Fibroblast of mammary gland (primary cell): ENCODE measurements at regions not wholly inside any gene's neighbourhood (a gene's known extent, or its start where the extent isn't known, plus 50 kb on each side); places are given as distances from the start of the nearest gene placed in this dataset.

Experiments
- DNase-seq: peaks from one replicate; pipeline ENCODE4 v3.0.0-alpha.2; 2010; ENCODE audit warnings: low read depth
- H3K4me3 ChIP-seq: 2 replicates; pipeline ENCODE4 v1.5.1; 2011; ENCODE audit warnings: low read depth, mild to moderate bottlenecking, low read length, moderate library complexity; ENCODE audit not compliant: control insufficient read depth
- CTCF ChIP-seq: conservative IDR thresholded peaks from 2 replicates; pipeline ENCODE4 v1.5.1; 2011; ENCODE audit warnings: low read depth, low read length, inconsistent platforms; ENCODE audit not compliant: control insufficient read depth, insufficient read depth

DNA sequence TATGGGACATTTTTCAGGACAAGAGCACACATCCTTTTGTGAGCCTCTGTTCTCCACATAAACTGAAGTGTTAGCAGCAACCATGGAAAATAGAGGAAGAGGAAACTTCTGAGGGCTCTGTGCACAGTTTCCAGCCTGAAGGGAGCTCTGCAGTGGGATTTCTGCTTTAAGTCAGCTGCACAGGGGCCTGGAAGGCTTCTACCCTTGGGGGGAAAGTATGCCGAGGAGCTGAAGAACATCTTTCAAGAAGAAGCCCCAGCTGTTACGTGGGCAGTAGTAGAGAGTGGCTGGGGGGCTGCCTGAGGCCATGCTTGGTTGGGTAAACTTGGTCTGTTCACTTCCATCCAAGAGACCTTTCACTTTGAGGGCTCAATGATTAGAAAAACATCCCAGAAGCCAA lies 82.7 kb upstream of the EED start:
- no peak for TF ChIP-seq CTCF
- no peak overlapping the region for H3K4me3 ChIP-seq
- no peak for DNase-seq

DNA sequence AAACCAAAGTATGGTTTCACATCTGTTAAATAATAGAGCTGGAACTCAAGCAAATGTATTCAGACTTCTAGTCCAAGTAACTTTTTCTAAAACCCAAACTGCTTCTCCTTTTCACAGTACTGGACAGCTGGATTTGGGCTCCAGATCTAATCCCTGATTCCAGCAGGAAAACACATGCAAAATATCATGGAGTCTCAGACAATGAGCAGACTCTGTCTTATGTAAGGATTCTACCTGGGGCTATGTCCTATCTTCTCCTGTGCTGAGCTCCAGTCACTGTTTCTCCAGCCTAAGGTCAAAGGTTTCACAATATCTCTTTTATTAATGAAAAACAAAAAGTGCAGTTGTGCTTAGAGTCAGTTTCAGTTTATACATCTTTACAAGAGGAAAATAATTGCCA lies 83.2 kb upstream of the EED start:
- no peak for TF ChIP-seq CTCF
- DNase-seq: no peak
- H3K4me3 ChIP-seq: no peak overlapping the region

GRCh38 chr11:86160541-86161149 lies 83.9 kb upstream of the EED start:
- no peak for DNase-seq

GRCh38 chr11:86159581-86159891 lies 85.0 kb upstream of the EED start:
- DNase-seq: no peak
- no peak overlapping the region for H3K4me3 ChIP-seq
- no peak for TF ChIP-seq CTCF

More at GRCh38 chr11:86160541-86161149, 83.9 kb upstream of the EED start:
- TF ChIP-seq CTCF: no peak
- no peak overlapping the region for H3K4me3 ChIP-seq

DNA sequence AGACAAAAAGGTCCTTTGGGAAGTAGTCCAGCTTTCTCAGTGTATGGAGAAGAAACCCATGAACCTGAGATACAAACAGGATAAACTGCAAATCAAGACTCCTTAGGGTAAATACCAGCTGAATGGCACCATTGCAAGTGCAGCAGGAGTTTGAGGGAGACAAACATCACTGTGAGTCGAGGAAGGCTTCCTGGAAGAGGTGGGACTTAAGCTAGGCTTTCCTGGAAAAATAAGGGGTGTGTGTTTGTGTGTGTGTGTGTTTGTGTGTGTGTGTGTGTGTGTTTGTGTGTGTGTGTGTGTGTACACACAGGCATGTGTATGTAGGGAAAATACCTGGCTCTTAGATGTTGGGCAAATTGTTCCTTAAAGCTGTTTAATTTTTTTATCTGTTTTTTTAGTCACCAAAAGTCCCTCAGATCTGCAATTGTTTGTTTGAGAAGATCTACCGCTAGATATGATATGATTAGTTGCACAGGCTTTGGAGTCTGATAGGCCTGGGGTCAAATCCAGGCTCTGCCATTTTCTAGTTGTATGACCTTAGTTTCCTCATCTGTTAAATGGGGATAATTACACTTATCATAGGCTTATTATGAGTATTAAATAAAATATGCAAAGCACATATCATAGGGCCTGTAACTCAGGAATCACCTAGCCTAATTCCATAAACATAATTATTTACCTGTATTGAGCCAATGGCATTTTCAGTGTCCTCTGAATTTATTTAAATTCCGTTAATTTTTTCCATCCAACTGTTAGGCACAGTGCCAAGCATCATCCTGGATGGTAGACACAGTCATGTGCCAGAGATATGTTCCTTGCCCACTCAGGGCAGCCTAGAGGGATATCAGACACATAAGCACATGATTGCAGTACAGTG lies 85.6 kb upstream of the EED start:
- DNase-seq: no peak
- no peak for TF ChIP-seq CTCF
- no peak overlapping the region for H3K4me3 ChIP-seq

DNA sequence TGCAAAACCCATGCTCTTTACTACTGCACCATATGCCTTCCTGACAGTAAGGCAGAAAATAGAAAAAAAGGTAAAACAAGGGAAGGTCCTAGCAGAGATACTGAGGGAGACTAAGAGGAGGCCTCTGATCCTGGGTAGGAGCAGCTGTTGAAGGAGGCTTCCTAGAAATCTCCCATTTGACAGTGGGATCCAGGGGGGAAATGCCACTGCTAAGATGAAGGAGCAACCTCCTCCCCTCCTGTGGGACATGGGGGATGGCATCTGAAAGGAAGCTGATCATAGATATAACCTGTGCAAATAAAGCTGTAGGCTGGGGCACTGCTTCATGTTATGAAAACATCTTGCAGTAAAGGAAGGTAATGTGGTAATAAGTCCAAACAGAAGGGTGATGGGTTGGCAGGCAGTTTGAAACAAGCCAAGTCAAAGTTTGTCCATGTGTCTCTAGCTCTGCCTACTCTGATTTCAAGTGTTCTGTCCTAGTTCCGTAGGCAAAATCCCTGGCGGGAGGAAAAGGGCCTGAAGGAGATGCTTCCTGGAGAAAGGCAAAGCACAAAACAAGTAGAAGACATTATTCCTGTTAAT lies 86.7 kb upstream of the EED start:
- no peak overlapping the region for H3K4me3 ChIP-seq
- no peak for TF ChIP-seq CTCF
- no peak for DNase-seq
